ENCODE measurements at regions not wholly inside any gene's neighbourhood (a gene's known extent, or its start where the extent isn't known, plus 50 kb on each side); places are given as distances from the start of the nearest gene placed in this dataset.

DNA sequence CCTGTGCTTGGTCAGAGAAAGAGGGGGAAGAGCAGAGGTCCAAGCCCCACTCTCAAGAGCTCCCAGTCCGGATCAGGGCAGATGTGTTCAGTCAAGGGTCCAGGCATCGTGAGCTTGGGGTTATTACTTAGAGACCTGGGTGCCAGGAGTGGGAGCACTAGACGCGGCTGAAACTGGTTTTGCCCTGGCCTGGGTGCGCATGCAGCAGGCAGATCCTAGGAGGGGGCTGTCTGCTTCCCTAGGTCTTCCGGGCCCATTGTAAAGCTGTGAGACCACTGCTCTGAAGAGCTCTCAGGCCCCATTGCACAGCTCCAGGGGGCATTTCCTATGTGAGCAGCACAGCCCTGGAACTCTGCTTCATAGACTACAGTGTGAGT lies 204.9 kb upstream of the LINGO1 start:
- TF ChIP-seq CTCF (IDR thresholded peaks at IDR 0.05; ENCODE audit: control extremely low read depth in 1 of 3, insufficient read depth in 1 of 3, low read depth in 1 of 3, low read length in 3 of 3) (no peak), GTF2F1 (IDR thresholded peaks at IDR 0.05; ENCODE audit: borderline replicate concordance, low read depth, low read length) (no peak), HDAC2 (IDR thresholded peaks at IDR 0.05; ENCODE audit: borderline replicate concordance in 1 of 2, low read depth in 2 of 2, low read length in 2 of 2) (no peak), SIN3A (conservative IDR thresholded peaks at IDR 0.05 in 1 of 2, IDR thresholded peaks at IDR 0.05 in 1 of 2; ENCODE audit: low read depth in 1 of 2, low read length in 2 of 2) (no peak), ZNF274 (IDR thresholded peaks at IDR 0.05; ENCODE audit: borderline replicate concordance, extremely low read depth, low read length) (no peak), POLR2A (IDR thresholded peaks at IDR 0.05; ENCODE audit: control extremely low read depth in 1 of 2, low read depth in 2 of 2, low read length in 2 of 2) (no peak), CEBPB (IDR thresholded peaks at IDR 0.05; ENCODE audit: low read depth, low read length) (no peak), POLR2AphosphoS5 (IDR thresholded peaks at IDR 0.05; ENCODE audit: low read depth, low read length) (no peak), EZH2 (IDR thresholded peaks at IDR 0.05; ENCODE audit: low read depth, low read length, severe bottlenecking) (no peak), RXRA (IDR thresholded peaks at IDR 0.05; ENCODE audit: insufficient read depth, low read depth, low read length) (no peak)

Measured in H1 (cell line).